GM18498 (cell line): ENCODE measurements at regions not wholly inside any gene's neighbourhood (a gene's known extent, or its start where the extent isn't known, plus 50 kb on each side); places are given as distances from the start of the nearest gene placed in this dataset.

Experiments
- ATAC-seq: cut with Tn5 transposase; IDR thresholded peaks from one replicate; pipeline ENCODE4 v1.9.1; 2021; ENCODE audit warnings: mild to moderate bottlenecking, moderate library complexity; ENCODE audit not compliant: unreplicated experiment

GRCh38 chr1:232522189-232522588, 107.7 kb downstream of the SIPA1L2 start:
- ATAC-seq = no peak

GRCh38 chr1:232521660-232522059, 108.3 kb downstream of the SIPA1L2 start:
- no peak for ATAC-seq

GRCh38 chr1:232519186-232519585, 110.7 kb downstream of the SIPA1L2 start:
- ATAC-seq = no peak

GRCh38 chr1:232518349-232518748, 111.6 kb downstream of the SIPA1L2 start:
- no peak for ATAC-seq

- no peak for ATAC-seq
Observed at GRCh38 chr1:232517204-232517603, 112.7 kb downstream of the SIPA1L2 start.

GRCh38 chr1:232515706-232516105, 114.2 kb downstream of the SIPA1L2 start:
- ATAC-seq = no peak

GRCh38 chr1:232512712-232513111, 117.2 kb downstream of the SIPA1L2 start:
- ATAC-seq = no peak

GRCh38 chr1:232511172-232511571, 118.8 kb downstream of the SIPA1L2 start:
- no peak for ATAC-seq

- ATAC-seq = no peak
Observed at GRCh38 chr1:232510367-232511110, 119.4 kb downstream of the SIPA1L2 start.

GRCh38 chr1:232509570-232509969, 120.4 kb downstream of the SIPA1L2 start:
- no peak for ATAC-seq

- ATAC-seq = no peak
Observed at GRCh38 chr1:232508130-232508701, 121.7 kb downstream of the SIPA1L2 start.

GRCh38 chr1:232507571-232507970, 122.4 kb downstream of the SIPA1L2 start:
- no peak for ATAC-seq

GRCh38 chr1:232505884-232506283, 124.0 kb downstream of the SIPA1L2 start:
- ATAC-seq = no peak

GRCh38 chr1:232504651-232505050, 125.3 kb downstream of the SIPA1L2 start:
- ATAC-seq = no peak

- no peak for ATAC-seq
Observed at GRCh38 chr1:232503497-232503896, 126.4 kb downstream of the SIPA1L2 start.

- ATAC-seq = no peak
Observed at GRCh38 chr1:232501854-232502253, 128.1 kb downstream of the SIPA1L2 start.

GRCh38 chr1:232499188-232499587, 130.7 kb downstream of the SIPA1L2 start:
- ATAC-seq = no peak

GRCh38 chr1:232493869-232494268, 136.1 kb downstream of the SIPA1L2 start:
- ATAC-seq = no peak

- ATAC-seq = no peak
Observed at GRCh38 chr1:232489256-232489655, 140.7 kb downstream of the SIPA1L2 start.

- no peak for ATAC-seq
Observed at GRCh38 chr1:232487236-232487635, 142.7 kb downstream of the SIPA1L2 start.

- ATAC-seq = no peak
Observed at GRCh38 chr1:232486454-232487207, 143.3 kb downstream of the SIPA1L2 start.

- ATAC-seq = no peak
Observed at GRCh38 chr1:232486006-232486405, 143.9 kb downstream of the SIPA1L2 start.
